Left colon (tissue), 2 donors: ENCODE measurements at regions not wholly inside any gene's neighbourhood (a gene's known extent, or its start where the extent isn't known, plus 50 kb on each side); places are given as distances from the start of the nearest gene placed in this dataset.

ENCODE experiments used
- ATAC-seq: fragments of 200-7000 bp; cut with Tn5 transposase; one replicate; pipeline ENCODE4 v1.9.1; 2020; ENCODE audit warnings: mild to moderate bottlenecking, moderate library complexity
- DNase-seq, 2 donors: peaks; one replicate each; pipeline ENCODE4 v3.0.0-alpha.2; 2020
- intact Hi-C, 2 donors: fragments of 100-400 bp; cut with DNase I in 1 of 2; cut with micrococcal nuclease in 1 of 2; formaldehyde crosslinking; loops; one replicate each; pipeline versions ENCODE4 v1.11.2 to v1.14.0; 2022; cut with DNase I, micrococcal nuclease
- donor health status: DM: no; HTN: no; CAD: no.
- donor health status: DM: yes; HTN: yes; CAD: no.

DNA sequence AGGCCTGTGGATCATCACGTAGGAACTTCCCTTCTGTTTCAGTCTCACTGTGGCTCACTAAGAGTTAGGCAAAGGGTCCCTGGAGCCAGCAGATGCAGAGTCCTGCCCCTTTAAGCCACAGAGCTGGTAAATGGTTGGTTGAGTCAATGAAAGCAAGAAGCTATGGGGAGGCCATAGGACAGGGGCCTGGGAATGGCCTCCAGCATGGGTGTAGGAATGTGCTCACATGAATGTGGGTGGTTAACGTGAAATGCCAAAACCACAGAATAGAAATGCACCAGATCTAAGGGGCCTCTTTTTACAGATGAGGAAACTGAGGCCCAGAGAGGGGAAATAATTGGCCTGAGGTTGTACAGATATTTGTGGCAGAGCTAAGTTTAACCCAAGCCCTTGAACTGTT is 150.3 kb downstream of the TLE3 start:
- no peak for ATAC-seq
- no peak for DNase-seq
- intact Hi-C loops = no loop called here

DNA sequence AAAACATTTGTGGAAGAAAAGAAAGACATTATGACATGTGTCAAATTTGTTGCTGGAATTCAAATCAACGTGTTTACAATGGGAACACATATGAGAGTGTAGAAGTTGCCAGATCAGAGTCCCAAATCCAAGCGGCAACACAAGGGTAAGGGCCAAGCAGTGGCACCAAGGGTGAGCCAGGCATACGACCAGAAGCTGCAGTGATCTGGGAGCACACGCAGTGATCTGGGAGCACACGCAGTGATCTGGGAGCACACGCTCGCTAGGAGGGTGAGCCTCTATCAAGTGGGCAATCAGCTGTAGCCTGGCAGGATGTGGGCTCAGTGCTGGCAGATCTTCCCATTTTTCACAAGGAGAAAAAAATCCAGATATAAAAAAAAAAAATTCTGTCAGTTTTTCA is 148.2 kb downstream of the TLE3 start:
- no peak for DNase-seq
- intact Hi-C loops = no loop called here
- no peak for ATAC-seq

DNA sequence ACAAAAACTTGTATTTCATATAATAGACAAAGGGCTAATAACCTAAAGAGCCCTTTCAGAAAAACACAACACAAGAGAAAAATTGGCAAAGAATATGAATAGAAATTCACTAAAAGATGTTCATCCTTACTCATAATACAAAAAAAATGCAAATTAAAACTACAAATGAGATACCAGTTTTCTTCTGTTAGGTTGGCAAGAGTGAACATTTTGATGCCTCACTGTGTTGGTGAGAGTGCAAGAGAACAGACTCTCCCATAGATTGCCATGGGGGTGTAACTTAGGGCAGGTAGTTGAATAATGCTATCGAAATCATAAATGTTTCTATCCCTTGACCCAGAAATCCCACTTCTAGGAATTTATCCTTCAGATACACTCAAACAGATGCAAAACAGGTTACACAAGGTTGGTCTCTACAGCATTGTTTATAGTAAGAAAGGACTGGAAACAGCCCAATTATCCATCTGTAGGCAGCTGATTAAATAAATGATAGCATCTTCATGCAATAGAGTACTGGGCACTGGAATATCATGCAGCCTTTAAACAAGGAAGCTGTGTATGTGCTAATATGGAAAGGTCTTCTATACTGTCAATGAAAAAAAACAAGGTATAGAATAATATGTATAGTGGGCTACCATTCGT is 146.3 kb downstream of the TLE3 start:
- ATAC-seq = no peak
- intact Hi-C loops = no loop called here

DNA sequence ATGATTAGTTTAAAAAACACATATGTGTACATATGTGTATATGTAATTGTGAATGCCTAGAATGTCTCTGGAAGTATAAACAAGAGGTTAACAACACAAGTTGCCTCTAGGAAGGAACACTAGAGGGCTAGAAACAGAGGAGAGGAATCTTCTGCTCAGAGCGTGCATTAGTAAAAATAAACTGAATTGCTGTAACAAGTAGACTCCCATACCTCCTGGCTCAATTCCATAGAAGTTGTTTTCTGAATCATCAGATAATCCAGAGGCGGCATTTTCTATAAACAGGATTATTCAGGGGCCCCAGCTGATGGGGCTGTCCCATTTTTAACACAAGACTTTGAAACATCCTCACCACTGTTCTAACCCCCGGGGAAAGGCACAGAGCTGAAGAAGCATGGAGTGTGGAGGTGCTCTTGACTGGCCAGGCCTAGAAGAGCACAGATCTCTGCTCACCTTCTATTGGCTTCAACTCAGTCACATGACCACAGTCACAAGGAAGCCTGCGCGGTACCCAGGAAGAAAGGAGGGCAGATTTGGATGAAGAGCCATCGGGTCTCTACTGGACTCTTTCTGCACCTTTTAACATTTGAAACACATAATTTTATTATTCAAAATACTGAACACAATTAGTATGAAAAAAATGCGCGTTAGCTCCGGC is 145.7 kb downstream of the TLE3 start:
- intact Hi-C loops = no loop called here
- DNase-seq (no peak), ATAC-seq (no peak)

More for the DNA sequence above, 146.3 kb downstream of the TLE3 start:
- no peak for DNase-seq

DNA sequence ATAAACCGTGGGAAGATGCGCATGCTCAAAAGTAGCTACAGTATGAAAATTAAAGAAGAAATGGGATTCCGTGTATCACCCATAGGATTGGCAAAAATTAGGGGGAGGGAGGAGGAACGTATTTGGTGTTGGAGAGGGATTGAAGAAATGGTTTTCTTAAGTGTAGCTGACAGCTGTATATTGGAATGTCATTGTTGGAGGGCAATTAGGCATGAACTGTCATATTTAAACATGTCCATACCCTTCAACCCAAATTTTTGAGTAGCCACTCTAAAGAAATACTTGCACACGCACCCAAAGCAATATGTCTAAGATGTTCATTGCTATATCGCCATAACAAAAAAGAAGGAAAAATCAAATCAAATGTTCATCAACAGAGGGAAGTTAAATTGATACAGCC is 144.7 kb downstream of the TLE3 start:
- no peak for DNase-seq
- no peak for ATAC-seq
- intact Hi-C loops = no loop called here

DNA sequence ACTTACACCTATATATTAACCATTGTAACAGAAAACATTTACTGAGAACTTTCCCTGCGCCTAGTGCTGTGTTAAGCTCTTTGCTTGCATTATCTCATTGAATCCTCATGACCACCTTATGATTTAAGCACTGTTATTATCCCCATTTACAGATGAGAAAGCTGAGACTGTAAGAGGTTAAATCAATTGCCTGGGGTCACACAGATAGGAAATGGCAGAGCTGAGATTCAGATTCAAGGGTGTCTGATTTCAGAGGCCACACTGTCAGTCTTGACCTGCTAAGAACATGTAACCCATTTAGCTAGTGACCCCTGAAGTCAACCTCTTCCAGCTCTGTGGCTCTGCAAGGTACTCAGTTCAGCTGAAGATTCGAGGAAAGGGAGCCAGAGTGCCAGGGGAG is 143.9 kb downstream of the TLE3 start:
- ATAC-seq (no peak), DNase-seq (no peak)
- intact Hi-C loops = no loop called here

DNA sequence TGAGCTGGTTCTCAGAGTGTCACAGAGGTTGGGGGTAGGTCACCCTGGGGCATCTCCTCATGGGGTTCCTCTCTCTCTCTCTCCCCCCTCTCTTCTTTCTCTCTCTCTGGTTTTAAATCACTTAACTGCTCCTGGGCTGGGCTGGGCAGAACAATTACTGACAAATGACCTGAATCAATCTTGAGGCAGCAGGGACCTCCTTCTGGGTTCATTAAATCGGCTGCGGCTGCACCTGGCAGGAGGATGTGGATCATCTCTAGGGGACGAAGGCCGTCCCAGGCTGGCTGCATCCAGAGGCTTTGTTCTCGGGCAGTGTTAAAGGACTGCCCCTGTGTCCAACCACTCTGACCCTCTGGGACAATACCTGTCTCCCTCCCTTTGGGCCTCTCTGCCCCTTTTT is 143.1 kb downstream of the TLE3 start:
- ATAC-seq (no peak), DNase-seq (no peak)
- intact Hi-C loops = no loop called here

DNA sequence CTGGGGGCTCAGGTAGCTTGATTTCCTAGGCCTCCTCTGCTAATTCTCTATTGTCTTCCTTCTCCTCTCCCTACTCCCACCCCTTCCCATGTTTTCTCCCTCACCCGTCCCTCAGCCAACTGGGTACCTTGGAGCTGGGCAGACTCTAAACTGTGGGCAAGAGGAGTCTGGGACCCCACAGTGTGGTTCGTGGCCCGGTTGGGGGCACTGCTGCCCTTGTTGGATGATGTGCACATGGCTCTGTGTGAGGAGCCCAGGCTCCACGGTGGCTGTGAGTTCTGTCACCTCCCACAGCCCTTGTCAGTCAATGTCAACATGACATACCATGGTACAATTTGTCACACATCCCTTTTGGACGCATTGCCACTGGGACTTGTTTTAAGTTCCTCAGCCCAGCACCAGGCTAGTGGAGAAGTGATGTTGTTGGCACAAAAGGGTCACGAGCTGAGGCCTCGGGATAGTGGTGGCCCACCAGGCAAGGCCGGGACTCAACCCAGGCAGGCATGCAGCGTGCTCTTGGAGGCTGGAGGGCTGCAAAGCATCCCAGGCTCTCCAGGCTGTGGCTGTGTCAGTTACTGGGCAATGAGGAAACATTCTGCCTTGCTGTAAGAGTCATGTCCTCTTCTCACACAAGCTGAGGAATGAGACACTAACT is 142.3 kb downstream of the TLE3 start:
- DNase-seq (no peak), ATAC-seq (no peak)
- intact Hi-C loops = no loop called here

DNA sequence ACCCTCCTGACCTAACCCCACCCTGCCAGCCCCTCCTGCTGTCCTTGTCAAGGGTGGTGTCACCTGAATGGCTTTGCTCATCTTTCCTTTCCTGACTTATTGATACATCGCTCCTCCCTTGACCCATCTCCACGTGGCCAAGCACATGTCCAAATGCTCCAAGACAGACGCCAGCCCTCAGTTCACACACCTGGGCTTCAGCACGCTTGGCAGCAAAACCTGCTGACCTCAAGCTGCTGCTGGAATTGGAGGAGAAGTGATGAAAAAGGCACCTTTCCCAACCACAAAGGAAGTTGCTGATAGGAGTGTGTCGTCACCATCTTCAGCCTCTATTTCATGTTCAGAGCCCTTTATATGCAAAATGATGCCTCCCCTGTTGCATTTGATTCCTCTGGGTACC is 141.3 kb downstream of the TLE3 start:
- ATAC-seq = no peak
- intact Hi-C loops = no loop called here
- no peak for DNase-seq

DNA sequence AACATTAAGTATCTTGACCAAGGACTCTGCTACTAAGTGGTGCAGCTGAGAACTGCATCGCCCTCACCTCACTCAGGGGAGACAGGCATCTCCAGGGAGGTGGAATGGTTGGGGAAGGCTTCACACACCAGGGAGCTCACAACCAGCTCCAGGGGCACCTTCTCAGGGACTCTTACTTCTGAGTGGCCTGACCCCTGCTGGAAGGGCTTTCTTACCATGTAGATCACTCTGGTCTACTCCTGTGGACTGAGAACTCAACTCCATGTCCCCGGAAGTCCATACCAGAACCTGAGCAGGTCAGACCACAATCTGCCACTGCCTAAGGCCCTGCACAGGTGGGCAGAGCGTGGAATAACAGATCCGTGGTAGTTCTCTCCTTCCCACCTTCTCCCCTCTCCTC is 140.5 kb downstream of the TLE3 start:
- ATAC-seq (no peak), DNase-seq (no peak)
- intact Hi-C loops = no loop called here

DNA sequence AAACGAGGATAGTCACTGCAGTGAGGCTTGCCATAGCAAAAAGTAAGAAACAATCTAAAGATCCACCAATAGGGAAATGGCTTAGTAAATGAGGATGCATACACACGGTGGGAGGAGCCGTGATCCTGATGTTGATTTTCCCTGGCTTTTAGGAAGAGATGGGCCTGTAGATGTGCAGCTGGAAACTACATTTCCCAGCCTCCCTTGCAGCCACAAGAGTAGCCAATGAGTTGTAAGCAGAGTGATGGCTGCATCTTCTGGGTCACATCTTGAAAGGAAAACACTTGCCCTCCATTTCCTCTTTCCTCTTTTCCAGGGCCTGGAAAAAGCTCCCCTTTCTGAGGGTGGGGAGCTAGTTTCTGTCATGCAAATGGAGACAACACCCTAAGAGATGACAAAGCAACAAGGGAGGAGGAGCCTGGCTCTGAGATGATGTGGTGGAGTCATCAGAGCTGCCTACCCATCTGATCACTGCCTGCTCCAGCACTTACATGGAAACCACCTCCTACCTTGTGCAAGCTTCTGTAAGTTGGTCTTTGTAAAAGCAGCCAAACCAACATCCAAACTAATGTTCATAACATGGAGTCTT is 139.1 kb downstream of the TLE3 start:
- ATAC-seq = no peak
- DNase-seq = no peak
- intact Hi-C loops = no loop called here

DNA sequence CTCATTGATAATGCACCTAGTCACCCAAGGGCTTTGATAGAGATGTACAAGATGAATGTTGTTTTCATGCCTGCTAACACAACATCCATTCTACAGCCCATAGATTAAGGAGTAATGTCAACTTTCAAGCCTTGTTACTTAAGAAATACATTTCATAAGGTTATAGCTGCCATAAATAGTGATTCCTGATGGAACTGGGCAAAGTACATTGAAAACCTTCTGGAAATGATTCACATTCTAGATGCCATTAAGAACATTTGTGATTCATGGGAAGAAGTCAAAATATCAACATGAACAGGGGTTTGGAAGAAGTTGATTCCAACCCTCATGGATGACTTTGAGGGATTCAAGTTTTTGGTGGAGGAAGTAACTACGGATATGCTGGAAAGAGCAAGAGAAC is 135.2 kb downstream of the TLE3 start:
- DNase-seq = no peak

DNA sequence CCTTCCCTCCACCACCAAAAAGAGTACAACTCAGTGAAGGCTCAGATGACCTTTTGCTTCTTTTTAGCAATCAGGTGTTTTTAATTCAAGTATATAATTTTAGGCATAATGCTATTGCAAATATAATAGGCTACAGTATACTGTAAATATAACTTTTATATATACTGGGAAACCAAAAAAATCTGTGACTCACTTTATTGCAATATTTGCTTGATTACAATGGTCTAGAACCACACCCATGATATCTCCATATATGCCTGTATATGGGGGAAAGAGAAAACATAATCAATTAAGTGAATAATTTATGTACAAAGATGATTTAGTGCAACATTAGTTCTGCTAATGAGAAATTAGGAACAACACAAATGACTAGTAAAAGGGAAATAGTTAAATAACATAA is 134.3 kb downstream of the TLE3 start:
- intact Hi-C loops = no loop called here
- ATAC-seq = no peak
- DNase-seq = no peak

More for the DNA sequence above, 135.2 kb downstream of the TLE3 start:
- intact Hi-C loops = no loop called here
- no peak for ATAC-seq

DNA sequence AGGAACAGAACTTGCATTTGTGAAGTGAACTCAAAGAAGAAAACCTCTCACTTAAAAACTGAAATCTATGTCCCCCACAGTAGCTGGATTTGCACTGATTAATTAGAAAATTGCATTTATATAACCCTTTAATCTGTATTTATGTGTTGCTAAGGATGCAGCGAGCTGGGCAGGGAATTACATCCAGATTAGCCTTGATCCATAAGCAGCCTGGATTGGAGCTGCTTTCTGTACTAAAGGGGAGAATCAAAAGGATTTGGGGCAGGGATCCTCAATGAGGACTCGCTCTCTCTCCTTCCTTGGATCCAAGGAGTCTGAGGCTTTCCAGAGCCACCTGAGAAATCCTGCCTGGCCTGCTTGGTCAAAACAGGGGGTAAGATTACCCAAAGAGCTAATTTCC is 125.9 kb downstream of the TLE3 start:
- DNase-seq (no peak), ATAC-seq (no peak)
- intact Hi-C loops = no loop called here

DNA sequence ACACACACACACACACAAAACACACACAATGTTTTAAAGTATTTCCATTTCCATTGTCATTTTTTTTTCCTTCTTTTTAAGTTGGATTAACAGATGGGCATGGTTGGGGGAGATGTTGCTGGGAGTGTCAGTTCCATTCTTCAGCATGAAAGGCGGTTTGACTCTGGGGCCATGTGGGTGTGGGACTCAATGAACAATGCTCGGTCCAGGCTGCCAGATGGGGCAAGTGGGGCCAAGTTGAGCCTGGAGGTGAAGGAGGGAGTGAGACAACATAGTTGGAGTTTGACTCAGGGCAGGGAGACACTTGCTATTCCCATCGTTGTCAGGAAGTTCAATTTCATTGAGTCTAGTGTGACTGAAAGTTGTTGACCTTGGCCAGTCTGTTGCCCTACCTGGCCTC is 125.3 kb downstream of the TLE3 start:
- intact Hi-C loops = no loop called here
- DNase-seq (no peak), ATAC-seq (no peak)

DNA sequence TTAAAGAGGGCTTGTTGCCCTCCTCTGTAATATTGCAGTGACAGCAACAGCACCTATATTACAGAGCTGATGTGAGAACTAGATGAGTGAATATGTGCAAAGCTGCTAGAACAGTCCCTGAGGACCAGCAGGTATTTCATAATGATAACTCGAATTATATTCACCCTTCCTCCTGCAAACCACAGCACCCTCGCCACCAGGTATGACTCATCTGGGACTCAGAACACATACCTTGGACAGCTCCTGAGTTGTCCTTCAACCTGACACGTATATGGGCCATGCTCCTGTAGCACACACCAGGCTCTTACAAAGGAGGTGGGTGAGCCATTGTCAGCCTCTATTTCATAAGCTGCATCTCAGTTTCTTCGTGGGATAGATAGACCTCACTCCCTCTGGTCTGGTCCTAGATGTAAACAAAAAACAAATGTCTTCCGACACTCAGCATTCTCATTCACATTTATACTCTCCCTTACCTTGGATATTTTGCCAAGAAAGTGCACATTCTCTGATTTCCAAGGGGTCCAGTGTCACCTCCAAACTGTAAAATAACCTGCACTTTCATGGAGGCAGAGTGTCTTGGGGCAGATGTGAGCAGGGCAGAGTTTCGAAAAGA is 124.5 kb downstream of the TLE3 start:
- ATAC-seq (peak; percentile 56), DNase-seq (no peak)
- intact Hi-C loops = no loop called here

DNA sequence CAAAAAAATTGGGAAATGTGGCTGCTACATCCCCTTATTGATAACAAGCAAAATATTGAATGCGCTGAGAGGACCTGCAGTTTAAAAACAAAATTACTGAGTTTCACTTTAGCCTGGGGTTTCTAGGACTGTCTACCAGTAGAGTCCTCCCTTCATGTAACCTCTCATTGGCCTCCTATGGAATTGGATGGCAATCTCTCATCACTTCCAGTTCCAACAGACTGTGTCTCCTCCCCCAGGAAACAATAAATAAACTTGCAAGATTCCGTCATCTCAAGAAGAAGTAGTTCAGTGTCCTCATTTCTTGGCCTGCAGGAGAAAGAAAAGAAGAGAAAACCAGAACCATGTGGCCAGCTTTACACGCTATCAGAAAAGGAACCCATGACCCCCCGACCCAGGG is 123.8 kb downstream of the TLE3 start:
- no peak for DNase-seq
- intact Hi-C loops = no loop called here
- no peak for ATAC-seq

DNA sequence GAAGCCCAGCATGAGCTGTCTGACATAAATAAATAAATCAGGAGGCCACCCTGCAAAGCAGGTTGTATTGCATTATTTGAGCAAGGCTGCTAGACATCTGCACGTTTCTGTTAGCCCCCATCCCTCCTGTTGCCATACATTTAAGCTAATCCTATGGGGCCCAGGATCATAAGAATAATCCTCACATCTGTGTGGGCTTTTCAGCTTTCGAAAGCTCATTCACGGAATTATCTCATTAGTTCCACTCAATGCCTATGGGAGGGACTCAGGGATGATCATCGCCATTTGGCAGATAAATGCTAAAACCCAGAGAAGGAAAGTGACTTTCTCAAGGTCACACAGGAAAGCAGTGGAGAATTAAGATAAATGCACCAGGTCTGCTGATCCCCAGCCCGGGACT is 123.4 kb downstream of the TLE3 start:
- ATAC-seq = no peak
- DNase-seq = no peak
- intact Hi-C loops = no loop called here

DNA sequence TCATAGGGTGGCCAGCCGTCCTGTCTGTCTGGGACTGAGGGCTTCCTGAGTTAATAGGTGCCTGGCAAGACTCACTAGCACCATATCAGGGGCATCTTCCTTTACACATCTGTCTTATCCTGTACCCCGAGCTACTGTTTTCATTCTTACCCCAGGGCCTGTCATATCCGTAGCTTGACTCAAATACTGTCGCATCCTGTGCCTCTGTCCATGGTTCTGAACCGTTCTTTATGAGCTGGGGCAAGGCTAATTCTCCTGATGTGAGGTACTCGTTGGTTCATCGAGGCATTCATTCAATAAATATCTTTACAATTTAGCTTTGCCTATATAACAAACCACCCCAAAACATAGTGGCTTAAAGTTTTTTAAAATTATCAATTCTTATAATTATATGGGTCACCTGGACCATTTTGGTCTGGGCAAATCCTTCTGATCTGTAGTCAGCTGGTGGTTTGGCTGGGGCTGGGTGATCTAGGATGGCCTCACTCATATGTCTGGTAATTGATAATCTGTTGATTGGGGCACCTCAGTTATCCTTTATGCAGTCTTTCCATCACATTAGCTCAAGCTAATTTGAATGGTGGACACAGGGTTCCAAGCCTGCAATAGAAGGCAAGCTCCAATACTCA is 121.2 kb downstream of the TLE3 start:
- ATAC-seq = peak; percentile 52
- peak in 1 of 2 donors; percentile 53 for DNase-seq

More for the DNA sequence above, 121.2 kb downstream of the TLE3 start:
- intact Hi-C loops = no loop called here
